Activated naive CD8-positive, alpha-beta T cell treated with anti-CD3 and anti-CD28 coated beads, Interleukin-2, amount 50 U/mL, for 16 hours (primary cell): ENCODE measurements at regions not wholly inside any gene's neighbourhood (a gene's known extent, or its start where the extent isn't known, plus 50 kb on each side); places are given as distances from the start of the nearest gene placed in this dataset.
"Not testable (repeated sequence)": the region's sequence is repeated elsewhere in the genome, so short reads cannot be mapped to it uniquely, and the experiment has no call there.

Experiments
- DNase-seq: peaks from one replicate; pipeline ENCODE4 v3.0.0-alpha.2; 2020; ENCODE audit warnings: low read depth, low spot score

DNA sequence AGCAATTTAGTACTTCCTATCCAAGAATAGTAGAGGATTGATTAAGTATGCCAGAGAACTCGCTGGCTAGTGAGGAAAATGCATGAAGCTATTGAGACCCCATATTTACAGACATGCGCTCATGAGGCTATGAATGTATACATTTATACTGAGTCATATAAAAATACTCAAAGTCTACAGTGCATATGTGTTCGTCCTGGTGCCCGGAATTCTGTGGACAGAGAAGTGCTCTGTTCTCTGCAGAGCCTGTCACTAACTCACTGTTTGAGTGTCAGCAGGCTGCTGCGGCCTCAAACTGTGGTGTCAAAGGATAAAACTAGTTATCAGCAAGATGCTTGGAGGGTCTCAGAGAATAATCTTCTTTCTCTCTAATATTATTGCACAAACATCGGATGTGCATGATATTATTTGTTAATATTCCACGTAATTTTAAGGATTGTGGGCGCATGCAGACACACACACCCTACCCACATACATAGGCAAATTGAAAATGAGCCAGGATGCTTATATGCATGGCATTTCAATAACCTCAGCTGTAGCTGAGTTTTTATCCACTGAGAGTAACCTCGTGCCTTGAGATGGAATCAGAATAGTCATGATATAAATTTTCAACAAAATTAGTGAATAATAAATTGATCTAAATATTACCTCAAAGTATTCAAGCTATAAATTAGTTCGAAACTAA, 50.0 kb upstream of the TSC22D2 start:
- DNase-seq = no peak

DNA sequence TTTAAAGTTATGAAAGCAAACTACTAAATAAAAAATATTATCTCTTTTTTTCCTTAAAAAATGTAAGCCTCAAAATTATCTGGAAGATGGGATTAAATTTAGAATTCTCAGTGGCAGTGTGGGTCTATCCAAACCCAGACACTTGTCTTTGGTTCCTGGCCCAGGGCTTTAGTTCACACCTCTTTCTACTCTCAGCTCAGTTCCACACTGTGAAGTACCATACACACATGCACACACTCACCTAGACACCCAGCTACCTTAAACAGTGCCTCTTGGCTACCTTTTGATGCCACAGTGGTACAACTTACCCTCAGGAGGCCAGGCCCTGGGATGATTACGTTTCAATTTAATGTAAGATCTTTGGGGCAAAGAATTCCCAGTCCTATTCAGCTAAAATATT, 51.0 kb upstream of the TSC22D2 start:
- no peak for DNase-seq

DNA sequence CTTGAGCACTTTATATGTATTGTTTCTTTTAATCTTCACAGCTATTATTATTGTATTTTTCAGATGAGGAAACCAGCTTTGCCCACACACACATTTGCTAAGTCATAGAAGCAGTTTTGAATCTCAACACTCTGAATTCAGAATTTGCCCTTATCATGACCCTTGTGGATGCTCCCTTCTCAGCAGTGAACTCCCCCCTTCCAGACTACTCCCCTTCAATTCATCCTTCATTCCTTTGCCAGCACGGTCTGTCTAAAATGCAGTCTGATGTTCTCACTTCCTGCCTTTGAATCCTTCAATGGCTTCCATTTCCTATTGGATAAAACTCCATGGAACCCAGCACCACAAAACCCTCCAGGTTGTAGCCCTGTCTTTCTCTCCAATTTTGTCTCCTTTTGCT, 52.5 kb upstream of the TSC22D2 start:
- DNase-seq = no peak

DNA sequence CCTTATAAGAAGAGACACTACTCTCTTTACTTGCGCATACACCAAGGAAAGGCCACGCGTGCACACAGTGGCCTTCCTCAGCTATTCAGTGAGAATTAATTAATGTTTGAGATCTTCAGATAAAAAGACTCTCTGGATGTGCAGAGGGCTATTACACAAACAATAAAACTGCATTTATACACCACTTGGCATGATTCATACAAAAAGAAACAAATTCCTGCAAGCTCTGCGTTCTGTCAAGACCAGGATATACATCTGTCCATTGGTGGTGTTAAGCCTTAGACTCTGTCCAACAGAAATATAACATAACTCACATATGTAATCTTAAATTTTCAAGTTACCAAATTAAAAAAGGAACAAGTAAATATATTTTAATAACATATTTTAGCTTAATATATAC, 55.2 kb upstream of the TSC22D2 start:
- no peak for DNase-seq

- no peak for DNase-seq
Observed at GRCh38 chr3:150351398-150351797, 56.7 kb upstream of the TSC22D2 start.

- DNase-seq = no peak
Observed at GRCh38 chr3:150349314-150350097, 58.6 kb upstream of the TSC22D2 start.

DNA sequence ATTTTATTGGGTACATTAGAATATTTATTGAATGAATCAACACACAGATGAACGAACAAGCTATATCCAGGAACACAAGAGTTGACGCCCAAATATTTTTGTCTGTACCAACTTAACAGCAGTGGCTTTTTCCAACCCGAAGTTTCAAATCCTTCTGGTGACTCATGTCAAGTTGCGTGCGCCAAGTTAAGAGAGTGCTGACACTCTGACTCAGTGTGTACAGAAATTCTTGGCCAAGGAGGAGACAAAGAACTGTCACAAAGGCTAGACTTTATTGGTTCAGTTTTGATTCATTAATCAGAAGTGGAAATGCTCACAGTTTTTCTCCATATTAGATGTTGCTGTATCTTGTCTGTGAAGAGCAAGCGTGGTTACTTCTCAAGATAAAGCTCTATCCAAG, 59.6 kb upstream of the TSC22D2 start:
- no peak for DNase-seq

GRCh38 chr3:150346981-150347863, 60.9 kb upstream of the TSC22D2 start:
- DNase-seq = no peak

DNA sequence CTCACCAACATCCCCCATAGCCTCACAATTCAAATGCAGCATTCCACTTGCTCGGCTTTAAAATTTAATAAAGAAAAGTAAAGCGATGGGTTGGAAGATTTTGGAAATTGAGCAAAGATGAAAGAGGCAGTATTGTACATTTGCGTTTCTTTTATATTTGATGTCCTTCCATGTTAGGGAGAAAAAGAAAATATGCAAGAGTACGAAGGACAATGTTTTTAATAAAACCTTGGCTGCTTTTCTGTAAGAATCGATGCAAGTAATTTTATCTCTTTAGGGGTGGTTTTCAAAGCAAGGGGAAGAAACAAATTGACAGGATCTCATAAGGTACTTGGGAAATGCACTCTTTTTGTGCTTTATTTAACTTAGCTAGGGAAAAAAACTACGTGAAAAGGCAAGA, 61.8 kb upstream of the TSC22D2 start:
- no peak for DNase-seq

DNA sequence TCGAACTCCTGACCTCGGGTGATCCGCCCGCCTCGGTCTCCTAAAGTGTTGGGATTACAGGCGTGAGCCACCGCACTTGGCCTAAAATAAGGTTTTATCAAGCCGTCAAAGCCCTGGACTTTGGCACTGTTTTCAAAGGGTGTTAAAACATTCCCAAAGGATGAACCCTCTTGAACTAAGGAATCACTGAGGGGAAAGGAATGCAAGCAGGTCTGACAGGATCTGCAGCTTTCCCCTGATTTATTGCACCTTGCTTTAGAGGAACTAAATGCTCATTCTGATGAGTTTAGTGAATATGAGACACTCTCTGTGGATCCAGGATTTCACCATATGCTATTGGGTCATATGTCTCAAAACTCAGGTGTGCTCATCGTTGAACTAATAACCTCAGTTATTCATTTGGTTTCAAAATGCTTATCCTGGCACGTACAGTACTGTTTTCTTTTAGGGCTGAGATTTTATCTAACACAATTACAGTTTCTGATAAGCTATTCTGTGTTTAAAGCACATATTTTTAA, 63.0 kb upstream of the TSC22D2 start:
- DNase-seq = no peak

DNA sequence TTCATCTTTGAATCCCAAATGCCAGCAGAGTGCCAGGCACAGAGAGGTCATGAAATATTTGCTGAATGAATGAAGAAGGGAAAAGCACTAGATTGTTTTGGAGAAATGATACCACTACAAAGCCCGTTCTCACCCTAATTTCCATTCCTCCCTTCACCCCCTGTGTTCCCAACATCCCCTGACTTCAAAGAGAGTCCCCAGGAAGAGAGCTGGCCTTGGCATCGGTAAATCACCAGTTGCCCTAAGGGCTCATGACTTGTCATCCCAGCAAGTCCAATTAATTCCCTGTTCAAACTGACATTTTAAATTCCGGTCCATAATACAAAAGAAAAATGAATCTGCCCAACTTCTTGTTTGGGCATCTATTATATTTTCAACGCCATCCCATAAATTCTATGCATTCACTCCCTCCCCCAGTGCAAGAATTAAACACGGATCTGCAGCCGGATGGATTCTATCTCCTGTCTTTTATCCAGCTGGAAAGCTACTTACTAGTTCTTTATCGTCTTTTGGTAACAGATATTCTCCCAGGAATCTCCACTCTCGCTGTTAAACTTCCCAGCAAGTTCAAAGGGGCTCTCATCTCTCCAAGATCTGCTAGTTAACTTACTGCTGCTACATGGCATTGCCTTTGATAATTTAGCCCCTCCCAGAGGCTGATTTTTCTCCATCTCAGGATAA, 63.9 kb upstream of the TSC22D2 start:
- no peak for DNase-seq

- DNase-seq = no peak
Observed at GRCh38 chr3:150342896-150343467, 65.1 kb upstream of the TSC22D2 start.

DNA sequence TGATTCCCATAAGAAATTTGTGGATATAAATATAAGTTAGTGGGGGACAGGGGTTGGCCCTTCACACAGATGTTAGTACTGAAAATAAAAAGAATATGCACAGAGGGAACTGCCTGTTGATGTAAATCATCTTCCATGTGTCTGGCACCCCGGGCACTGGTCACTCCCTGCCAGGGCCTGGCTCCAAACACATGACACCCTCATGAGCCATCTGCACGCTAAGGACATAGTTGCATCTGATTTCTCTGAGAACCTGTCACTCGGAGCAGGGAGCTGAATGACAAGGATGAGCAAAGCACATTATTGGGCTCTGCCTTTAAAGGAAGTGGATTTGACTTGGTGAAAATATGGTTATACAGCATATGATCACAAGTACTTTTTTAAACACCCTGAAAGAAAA, 66.2 kb upstream of the TSC22D2 start:
- no peak for DNase-seq

GRCh38 chr3:150336363-150336762, 71.7 kb upstream of the TSC22D2 start:
- not testable (repeated sequence) for DNase-seq

DNA sequence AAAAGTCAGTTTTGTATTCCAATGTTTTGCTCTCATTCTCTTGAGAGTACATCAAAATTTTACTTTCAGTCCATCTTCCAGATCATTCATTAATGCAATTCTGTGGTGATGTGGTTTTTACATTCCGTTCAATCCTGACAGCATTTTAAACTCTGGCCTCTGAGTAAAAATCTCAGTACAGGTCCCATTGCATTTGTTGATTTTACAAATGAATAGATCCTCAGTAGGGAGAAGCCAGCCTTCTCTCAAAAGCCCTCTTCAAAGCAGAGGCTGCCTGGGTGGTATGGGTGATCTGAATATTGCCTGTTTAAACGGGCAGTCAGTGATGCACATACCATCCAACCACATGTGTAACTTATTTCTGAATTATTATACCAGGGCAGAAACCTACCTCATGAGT, 72.5 kb upstream of the TSC22D2 start:
- no peak for DNase-seq

GRCh38 chr3:150334974-150335373, 73.1 kb upstream of the TSC22D2 start:
- no peak for DNase-seq

DNA sequence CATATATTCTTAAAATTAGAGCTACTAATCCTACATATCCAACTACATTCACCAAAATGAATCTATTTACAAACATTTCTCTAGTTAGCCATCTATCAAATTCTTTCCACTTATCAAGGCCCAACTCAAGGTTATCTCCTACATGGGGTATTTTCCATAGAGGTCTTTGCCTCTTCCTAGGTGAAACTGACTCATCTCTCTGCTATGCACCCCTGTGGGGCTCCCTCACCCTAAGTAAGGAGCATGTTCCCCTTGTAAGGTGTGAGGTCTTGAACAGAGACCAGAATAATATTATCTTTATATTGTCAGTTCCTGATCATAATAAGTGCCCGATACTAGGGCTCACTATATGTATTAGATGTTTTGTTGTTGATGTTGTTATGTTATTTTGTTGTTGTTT, 74.6 kb upstream of the TSC22D2 start:
- DNase-seq = no peak

DNA sequence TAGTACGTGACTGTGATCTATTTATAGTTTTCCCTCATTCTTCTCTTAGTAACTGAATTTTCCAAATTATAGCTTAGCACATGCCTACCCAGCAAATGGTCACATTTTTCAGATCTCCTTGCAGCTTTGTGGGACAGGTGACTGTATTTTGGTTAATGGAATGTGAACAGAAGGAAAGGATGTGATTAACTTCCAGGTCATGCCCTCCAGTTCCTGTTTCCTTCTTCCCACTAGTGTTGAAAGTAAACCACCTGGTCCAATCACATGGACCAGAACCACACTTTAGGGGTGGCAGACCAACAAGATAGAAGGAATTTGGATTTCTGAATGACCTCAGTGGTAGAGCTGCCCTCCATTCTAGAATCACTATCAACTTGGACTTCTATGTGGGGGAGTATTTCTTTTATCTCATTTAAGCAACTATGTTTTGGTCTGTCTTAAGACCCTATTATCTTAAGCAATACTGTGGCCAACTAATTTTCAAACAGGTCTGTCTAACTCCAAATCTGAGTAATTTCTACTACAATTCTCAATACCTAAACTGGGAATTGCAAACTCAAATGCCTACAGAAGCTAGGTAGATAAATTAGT, 76.0 kb upstream of the TSC22D2 start:
- DNase-seq = no peak

- DNase-seq = no peak
Observed at GRCh38 chr3:150330872-150331271, 77.2 kb upstream of the TSC22D2 start.

DNA sequence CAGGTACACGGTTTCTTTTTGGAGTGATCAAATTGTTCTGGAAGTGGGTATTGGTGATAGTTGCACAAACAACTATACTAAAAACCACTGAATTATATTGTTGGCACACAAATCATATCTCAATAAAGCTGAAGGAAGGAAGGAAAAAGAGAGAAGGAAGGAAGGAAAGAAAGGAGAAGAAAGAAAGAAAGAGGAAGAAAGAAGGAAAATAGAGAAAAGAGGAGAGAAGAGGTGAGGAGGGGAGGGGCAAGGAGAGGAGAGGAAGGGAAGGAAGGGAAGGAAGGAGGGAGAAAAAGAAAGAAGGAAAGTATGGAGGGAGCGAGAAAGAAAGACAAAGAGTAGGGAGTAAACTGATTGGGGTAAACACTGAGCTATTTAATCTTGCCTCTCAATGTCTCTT, 77.9 kb upstream of the TSC22D2 start:
- DNase-seq = no peak

- no peak for DNase-seq
Observed at GRCh38 chr3:150329408-150329807, 78.7 kb upstream of the TSC22D2 start.
